AG04450 (cell line): ENCODE measurements at regions not wholly inside any gene's neighbourhood (a gene's known extent, or its start where the extent isn't known, plus 50 kb on each side); places are given as distances from the start of the nearest gene placed in this dataset.

ENCODE experiments used
- CTCF ChIA-PET: fragments of 300-600, 350-600 bp; formaldehyde crosslinking; extraction: SDS; loops from one replicate; lab custom pipeline; 2022; ENCODE audit warnings: antibody characterized with exemption, inconsistent platforms; lab: Charles Lee
- POLR2A ChIA-PET: fragments of 350-600 bp; formaldehyde crosslinking; extraction: SDS; loops from one replicate; lab custom pipeline; 2021; ENCODE audit warnings: antibody characterized with exemption, inconsistent platforms; lab: Yijun Ruan, JAX
- DNase-seq: peaks from one replicate; pipeline ENCODE4 v3.0.0-alpha.2; 2011; ENCODE audit warnings: low read depth, low spot score
- H3K27ac ChIP-seq: one replicate; pipeline ENCODE4 v1.5.1; 2012; ENCODE audit warnings: low read depth, low read length, control low read depth
- H3K27me3 ChIP-seq: one replicate; pipeline ENCODE4 v1.6.0; 2012; ENCODE audit warnings: low read length; ENCODE audit not compliant: control insufficient read depth, insufficient read depth
- H3K4me3 ChIP-seq: 2 replicates; pipeline ENCODE4 v1.5.1; 2011; ENCODE audit warnings: mild to moderate bottlenecking, low read depth, low read length, control low read depth
- H3K9me3 ChIP-seq: 2 replicates; pipeline ENCODE4 v1.5.1; 2012; ENCODE audit warnings: low read length; ENCODE audit not compliant: control insufficient read depth, insufficient read depth
- CTCF ChIP-seq: IDR thresholded peaks from 2 replicates; pipeline ENCODE4 v1.5.1; 2011; ENCODE audit warnings: low read depth, low read length, control low read depth, inconsistent platforms

- Histone ChIP-seq H3K27me3 (no peaks in the 10 kb centered on the region), H3K4me3 (no peak overlapping the region), H3K27ac (no peak overlapping the region), H3K9me3 (no peaks in the 10 kb centered on the region)
- ChIA-PET POLR2A (no interaction called here), CTCF (no interaction called here)
- TF ChIP-seq CTCF = no peak
- DNase-seq = no peak
Measured at GRCh38 chr1:30255111-30255724, 468.2 kb downstream of the MATN1 start.

- Histone ChIP-seq H3K4me3 (no peak overlapping the region), H3K9me3 (no peaks in the 10 kb centered on the region), H3K27me3 (no peaks in the 10 kb centered on the region), H3K27ac (no peak overlapping the region)
- CTCF ChIA-PET = interaction anchor here (0.6 kb wide), 1 partner anchor 14 kb away, joined by 3 read pairs; no protein-coding TSS in a partner anchor
- no peak for TF ChIP-seq CTCF
- POLR2A ChIA-PET = interaction anchor here (1.0 kb wide), 1 partner anchor 29 kb away, joined by 3 read pairs; no protein-coding TSS in a partner anchor
- no peak for DNase-seq
Measured at GRCh38 chr1:30253807-30254440, 469.5 kb downstream of the MATN1 start.

GRCh38 chr1:30253361-30253760, 470.0 kb downstream of the MATN1 start:
- Histone ChIP-seq H3K27me3 (no peaks in the 10 kb centered on the region), H3K9me3 (no peaks in the 10 kb centered on the region), H3K27ac (no peak overlapping the region), H3K4me3 (no peak overlapping the region)
- no peak for DNase-seq
- CTCF ChIA-PET = no interaction called here
- POLR2A ChIA-PET = interaction anchor here (1.0 kb wide), 1 partner anchor 29 kb away, joined by 3 read pairs; no protein-coding TSS in a partner anchor
- no peak for TF ChIP-seq CTCF

GRCh38 chr1:30250984-30251850, 472.2 kb downstream of the MATN1 start:
- DNase-seq = no peak
- Histone ChIP-seq H3K9me3 (no peaks in the 10 kb centered on the region), H3K27me3 (no peaks in the 10 kb centered on the region), H3K4me3 (no peak overlapping the region), H3K27ac (no peak overlapping the region)
- ChIA-PET CTCF (no interaction called here), POLR2A (no interaction called here)
- no peak for TF ChIP-seq CTCF
